ENCODE measurements at regions not wholly inside any gene's neighbourhood (a gene's known extent, or its start where the extent isn't known, plus 50 kb on each side); places are given as distances from the start of the nearest gene placed in this dataset.
A peak's percentile ranks its signal among the peaks of the same experiment; 100 is the strongest.
"Not testable (repeated sequence)": the region's sequence is repeated elsewhere in the genome, so short reads cannot be mapped to it uniquely, and the experiment has no call there.

DNA sequence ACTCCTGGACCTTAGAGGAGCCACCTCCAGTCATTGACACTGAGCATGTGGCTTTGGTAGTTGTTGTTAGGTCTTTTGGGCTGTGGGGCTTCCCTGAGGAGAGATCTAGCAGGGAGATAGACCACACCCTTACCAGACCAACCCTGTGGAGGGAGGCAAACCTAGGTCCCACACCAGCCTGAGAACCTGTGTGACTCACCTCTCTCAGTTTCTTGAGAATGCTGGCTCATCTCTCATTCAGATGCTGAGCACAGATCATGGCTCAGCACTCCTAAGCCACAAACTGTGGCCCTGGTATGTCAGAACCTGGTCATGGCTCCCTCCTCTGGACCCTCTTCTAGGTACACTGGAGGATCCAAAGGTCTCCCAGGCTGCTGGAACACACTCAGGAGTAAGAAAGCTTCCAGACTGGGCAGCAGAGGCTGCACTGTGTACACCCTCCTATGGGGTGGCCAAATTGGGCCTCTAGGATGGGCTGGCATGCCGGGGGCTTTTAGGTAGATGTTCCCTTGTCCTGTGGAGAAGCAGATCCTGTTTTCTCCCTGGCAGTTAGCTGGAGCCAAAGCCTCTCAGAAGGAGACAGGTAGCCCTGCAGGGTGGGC, 1294.5 kb downstream of the KHDRBS2 start:
- TF ChIP-seq JUND (IDR thresholded peaks at IDR 0.05; ENCODE audit: low read depth), result no peak
- in situ Hi-C loops (cut with HindIII; ENCODE audit: low pct_unique_long_range_greater_than_20kb, low sequenced_read_pairs), result no loop called here
- no peak for DNase-seq (ENCODE audit: low read depth in 1 of 2, low spot score in 1 of 2)

DNA sequence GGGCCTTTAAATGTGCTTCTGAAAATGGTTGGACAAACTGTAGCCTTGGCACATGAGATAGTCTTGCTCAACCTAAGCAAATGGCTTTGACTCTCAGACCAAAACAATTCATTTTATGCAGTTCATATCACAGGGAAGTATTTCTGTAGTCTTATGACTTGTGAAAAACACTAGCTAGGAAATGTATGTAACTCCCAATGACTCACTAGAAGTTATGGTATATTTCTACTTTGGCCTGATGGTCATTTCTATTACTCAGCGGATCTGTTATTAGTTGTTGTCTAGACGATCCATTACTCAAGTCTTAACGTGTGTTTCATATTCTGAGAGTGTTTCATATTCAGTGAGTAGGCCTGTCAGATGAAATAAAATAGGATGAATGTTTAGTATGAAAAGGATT, 1333.5 kb downstream of the KHDRBS2 start:
- no peak for TF ChIP-seq JUND (IDR thresholded peaks at IDR 0.05; ENCODE audit: low read depth)
- DNase-seq (ENCODE audit: low read depth in 1 of 2, low spot score in 1 of 2), result no peak
- in situ Hi-C loops (cut with HindIII; ENCODE audit: low pct_unique_long_range_greater_than_20kb, low sequenced_read_pairs), result no loop called here

DNA sequence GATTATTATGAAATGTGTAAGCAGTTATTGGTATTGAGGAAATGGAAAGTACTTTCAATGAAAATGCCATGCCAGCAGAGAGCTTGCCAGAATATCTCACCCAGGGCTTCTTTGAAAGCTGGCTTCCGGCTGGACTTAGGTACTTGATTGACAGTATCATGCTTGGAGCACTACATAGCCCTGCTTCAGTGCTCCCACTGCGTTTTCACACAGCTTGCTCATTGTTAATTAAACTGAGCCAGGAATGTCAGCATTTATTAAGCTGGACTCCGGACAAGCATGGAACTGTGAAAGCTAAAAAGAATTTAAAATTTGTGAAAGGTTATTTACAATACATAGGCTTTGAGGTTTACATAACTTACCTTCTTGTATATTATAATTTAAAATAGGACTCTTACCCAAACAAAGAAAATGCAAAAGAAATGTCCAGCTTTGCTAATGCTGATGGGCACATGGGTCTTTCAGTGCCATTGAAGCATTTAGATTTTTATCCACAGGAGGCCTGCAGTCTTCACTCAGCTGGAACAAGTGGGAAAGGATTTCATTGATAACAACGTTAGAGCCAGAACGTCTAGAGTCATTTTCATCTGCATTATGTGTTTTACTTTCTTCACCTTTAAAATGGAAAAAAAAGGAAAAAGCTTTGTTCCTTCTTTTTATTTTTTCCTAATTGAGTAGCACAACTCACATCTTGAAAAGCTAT, 1335.7 kb downstream of the KHDRBS2 start:
- in situ Hi-C loops (cut with HindIII; ENCODE audit: low pct_unique_long_range_greater_than_20kb, low sequenced_read_pairs); DNase-seq (ENCODE audit: low read depth in 1 of 2, low spot score in 1 of 2): not testable (repeated sequence)

DNA sequence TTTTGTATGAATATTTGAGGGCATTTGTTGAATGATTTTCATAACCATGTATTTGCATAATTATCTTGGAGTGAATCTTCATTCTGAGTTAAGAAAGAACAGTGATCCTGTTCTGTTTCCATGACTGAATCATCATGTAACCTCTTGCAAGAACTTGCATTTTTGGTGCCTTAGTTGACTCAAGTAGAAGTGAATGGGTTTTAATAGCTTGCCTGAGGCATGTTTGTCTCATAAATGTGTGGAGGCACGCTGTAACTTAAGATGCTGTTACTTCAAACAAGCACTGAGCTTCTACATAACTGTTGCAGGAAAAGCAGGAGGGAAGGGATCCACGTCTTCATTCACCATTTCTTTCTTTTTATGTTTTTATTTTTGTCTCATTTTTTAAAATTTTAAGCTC, 1338.6 kb downstream of the KHDRBS2 start:
- in situ Hi-C loops (cut with HindIII; ENCODE audit: low pct_unique_long_range_greater_than_20kb, low sequenced_read_pairs), result not testable (repeated sequence)
- peak in 1 of 2 experiments; percentile 5 for DNase-seq (ENCODE audit: low read depth in 1 of 2, low spot score in 1 of 2)

DNA sequence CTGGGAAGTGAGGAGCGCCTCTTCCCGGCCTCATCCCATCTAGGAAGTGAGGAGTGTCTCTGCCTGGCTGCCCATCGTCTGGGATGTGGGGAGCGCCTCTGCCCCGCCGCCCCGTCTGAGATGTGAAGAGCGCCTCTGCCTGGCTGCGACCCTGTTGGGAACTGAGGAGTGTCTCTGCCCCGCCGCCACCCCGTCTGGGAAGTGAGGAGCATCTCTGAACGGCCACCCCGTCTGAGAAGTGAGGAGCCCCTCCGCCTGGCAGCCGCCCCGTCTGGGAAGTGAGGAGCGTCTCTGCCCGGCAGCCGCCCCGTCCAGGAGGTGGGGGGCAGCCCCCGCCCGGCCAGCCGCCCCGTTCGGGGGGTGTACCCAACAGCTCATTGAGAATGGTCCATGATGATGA, 1341.2 kb downstream of the KHDRBS2 start:
- in situ Hi-C loops (cut with HindIII; ENCODE audit: low pct_unique_long_range_greater_than_20kb, low sequenced_read_pairs); DNase-seq (ENCODE audit: low read depth in 1 of 2, low spot score in 1 of 2): not testable (repeated sequence)

DNA sequence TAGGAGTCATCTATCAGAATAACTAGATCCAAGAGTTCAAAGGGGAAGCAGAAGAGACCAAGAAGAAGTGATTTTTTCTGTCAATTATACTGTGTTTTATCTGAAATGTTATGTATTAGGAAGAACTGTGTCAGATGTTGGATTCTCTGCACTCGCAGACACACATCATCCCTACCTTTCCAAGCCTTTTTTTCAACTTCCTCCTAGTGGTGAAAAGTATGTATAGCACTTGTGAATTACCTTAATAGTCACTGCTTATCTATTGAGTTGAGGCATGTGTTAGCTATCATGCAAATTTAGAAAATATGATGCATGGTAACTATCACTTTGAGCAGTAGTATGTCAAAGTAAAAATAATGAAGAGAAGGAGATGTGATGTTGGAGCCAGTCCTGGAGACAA, 1350.1 kb downstream of the KHDRBS2 start:
- in situ Hi-C loops (cut with HindIII; ENCODE audit: low pct_unique_long_range_greater_than_20kb, low sequenced_read_pairs); DNase-seq (ENCODE audit: low read depth in 1 of 2, low spot score in 1 of 2): not testable (repeated sequence)

DNA sequence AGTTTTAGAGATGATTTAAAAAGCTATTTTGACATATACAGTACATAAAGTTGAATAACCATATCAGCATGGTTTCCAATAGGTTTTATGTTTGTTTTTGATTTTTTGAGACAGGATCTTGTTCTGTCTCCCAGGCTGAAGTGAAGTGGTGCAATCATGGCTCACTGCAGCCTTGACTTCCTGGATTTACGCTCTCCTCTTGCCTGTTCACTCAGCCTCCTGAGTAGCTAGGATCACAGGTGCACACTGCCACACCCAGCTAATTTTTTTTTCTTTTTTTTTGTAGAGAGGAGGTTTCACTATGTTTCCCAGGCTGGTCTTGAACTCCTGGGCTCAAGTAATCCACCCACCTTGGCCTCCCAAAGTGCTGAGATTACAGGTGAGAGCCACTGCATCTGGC, 1366.4 kb downstream of the KHDRBS2 start:
- in situ Hi-C loops (cut with HindIII; ENCODE audit: low pct_unique_long_range_greater_than_20kb, low sequenced_read_pairs); DNase-seq (ENCODE audit: low read depth in 1 of 2, low spot score in 1 of 2): not testable (repeated sequence)

DNA sequence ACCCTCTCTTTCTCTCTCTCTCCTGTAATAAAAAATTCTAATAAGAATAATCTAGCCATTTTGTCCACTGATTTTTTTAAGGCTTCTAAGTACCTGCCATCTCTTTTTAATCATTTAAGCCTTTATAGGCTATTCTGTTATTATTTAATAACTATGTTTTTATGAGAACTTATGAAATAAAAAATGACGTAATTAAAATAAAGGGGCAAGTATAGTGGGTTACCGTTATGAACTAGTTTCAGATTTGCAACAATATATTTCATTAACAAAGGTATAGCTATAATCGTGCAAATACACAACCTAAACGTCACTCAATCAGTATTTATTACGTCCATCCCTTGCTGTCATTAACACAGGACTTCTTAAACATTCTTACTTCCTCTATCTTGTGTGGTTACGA, 1382.2 kb downstream of the KHDRBS2 start:
- in situ Hi-C loops (cut with HindIII; ENCODE audit: low pct_unique_long_range_greater_than_20kb, low sequenced_read_pairs); DNase-seq (ENCODE audit: low read depth in 1 of 2, low spot score in 1 of 2): not testable (repeated sequence)

DNA sequence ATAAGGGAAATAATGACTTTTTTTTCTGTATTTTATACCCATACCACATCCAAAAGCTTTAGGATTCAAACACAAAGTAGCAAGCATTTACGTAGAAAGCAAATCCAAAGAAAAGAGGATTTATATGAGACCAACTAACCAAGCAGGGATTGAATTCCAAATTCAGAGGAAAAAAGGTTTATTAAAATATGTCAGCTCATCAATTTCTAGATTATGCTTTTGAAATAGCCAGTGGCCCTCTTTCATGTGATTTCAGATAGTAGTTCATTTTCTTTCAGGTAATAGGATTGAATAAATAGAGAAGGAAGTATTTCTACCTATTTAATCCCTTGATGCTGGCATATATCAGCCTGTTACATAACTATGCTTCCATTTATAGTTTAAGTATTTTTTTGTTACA, 1392.7 kb downstream of the KHDRBS2 start:
- in situ Hi-C loops (cut with HindIII; ENCODE audit: low pct_unique_long_range_greater_than_20kb, low sequenced_read_pairs); DNase-seq (ENCODE audit: low read depth in 1 of 2, low spot score in 1 of 2): not testable (repeated sequence)

DNA sequence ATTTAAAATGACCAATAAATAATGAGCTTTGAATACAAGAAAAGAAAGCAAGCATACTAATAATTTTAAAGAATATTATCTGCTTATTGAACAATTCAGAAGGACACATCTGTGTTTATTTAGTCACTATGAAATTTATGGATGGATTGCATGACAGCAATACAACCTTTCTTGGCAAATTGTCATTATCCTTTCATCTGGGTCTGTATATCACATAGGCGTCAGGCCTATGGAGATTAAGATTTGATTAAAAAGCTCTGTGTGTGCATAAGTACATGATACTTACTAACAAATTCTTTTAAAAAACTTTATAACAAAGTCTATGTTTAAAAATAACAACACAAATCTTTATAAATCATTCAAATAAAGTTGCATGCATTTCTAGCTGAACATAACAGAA, 1394.4 kb downstream of the KHDRBS2 start:
- TF ChIP-seq JUND (IDR thresholded peaks at IDR 0.05; ENCODE audit: low read depth), result no peak
- DNase-seq (ENCODE audit: low read depth in 1 of 2, low spot score in 1 of 2), result no peak
- in situ Hi-C loops (cut with HindIII; ENCODE audit: low pct_unique_long_range_greater_than_20kb, low sequenced_read_pairs), result no loop called here

DNA sequence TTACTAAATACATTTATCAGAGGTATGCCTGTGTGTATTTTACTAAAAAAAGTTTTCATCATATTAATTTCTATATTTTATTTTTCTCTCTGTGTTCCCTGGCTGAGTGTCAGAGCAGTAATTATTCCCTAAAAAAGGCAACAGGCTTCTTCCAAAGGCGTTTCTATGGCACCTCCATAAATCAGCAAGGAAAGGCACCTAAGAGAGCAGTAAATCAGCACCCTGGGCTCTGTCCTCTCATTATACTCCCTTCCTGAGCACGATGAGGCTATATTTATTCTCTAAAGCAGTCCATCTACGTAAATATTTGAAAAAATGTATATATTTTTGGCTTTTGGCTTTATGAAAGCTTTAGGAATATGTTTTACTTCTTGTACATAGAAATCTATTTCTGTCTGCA, 1408.6 kb downstream of the KHDRBS2 start:
- in situ Hi-C loops (cut with HindIII; ENCODE audit: low pct_unique_long_range_greater_than_20kb, low sequenced_read_pairs), result not testable (repeated sequence)

DNA sequence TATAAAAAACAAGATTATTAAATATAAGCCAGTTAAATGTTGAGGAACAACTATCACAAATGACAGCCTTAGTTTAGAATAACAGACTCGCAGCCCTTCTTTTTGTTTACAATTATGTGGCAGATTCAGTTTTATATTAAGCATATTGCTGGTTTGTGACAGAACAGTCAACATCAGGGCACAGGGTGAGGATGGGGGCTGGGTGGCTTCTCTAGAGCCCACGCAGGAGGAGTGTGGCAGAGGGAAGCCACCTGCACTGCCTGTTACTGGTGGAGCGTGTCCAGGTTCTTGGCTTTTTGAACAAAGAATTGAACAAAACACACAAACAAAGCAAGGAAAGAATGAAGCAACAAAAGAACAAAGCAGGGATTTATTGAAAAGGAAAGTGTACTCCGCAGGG, 1415.2 kb downstream of the KHDRBS2 start:
- DNase-seq (ENCODE audit: low read depth in 1 of 2, low spot score in 1 of 2); in situ Hi-C loops (cut with HindIII; ENCODE audit: low pct_unique_long_range_greater_than_20kb, low sequenced_read_pairs): not testable (repeated sequence)

More for the DNA sequence above, 1408.6 kb downstream of the KHDRBS2 start:
- DNase-seq (ENCODE audit: low read depth in 1 of 2, low spot score in 1 of 2), result not testable (repeated sequence)

DNA sequence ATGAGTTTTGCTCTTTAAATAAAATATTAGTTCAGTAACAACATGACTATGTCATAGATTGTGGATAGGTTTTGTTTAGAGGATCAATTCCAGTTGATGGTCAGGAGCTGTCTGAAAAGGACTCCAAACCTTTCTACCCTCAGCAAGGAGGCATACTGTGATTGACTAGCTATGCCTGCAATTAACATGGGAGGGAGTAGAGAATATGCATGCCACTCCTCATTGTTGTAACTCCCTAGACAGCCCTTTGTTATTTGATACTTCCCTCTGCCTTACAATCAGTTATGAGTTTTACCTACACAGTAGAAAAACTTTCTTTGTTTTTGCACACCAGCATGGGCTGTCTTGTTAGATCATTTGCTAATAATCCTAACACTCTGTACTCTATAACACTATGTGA, 1418.5 kb downstream of the KHDRBS2 start:
- no peak for DNase-seq (ENCODE audit: low read depth in 1 of 2, low spot score in 1 of 2)
- in situ Hi-C loops (cut with HindIII; ENCODE audit: low pct_unique_long_range_greater_than_20kb, low sequenced_read_pairs), result no loop called here

DNA sequence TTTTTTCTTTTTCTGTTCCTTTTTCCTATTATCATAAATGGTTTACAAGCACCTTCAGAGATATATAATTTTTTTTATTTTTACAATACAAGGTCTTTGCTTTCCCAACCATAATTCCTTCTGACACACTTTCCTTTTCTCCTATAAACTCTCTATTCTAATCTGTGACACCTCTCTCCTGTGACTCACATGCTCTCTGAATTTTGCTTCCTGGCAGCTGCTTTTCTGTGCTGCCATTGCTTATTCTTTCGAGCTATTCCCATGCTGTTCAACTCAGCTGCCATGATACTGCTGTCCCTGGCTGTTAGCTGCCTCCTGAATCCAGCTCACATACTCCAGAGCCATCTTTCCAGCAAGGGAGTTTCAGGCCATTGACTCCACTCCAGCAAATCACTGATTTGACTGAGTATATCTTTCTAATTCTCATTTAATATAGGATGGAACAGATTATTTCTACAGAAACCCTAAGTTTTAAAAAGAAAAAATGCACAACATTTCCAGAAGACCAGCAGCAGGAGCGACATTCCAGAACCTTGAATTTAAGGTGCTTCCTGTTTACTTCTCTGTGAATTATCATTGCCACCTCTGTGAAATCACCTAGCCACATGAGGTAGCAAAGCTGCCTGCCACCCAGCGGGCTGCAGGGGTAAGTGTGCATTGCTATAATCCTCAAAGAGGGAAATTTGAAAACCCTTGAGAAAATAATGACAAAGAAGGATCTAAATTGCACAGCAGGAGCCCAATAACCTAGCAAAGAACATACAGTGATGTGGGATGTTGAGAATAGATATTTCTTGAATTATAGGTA, 1442.6 kb downstream of the KHDRBS2 start:
- in situ Hi-C loops (cut with HindIII; ENCODE audit: low pct_unique_long_range_greater_than_20kb, low sequenced_read_pairs), result not testable (repeated sequence)
- DNase-seq (ENCODE audit: low read depth in 1 of 2, low spot score in 1 of 2), result peak in 1 of 2 experiments; percentile 16

More for the DNA sequence above, 1418.5 kb downstream of the KHDRBS2 start:
- no peak for TF ChIP-seq JUND (IDR thresholded peaks at IDR 0.05; ENCODE audit: low read depth)

DNA sequence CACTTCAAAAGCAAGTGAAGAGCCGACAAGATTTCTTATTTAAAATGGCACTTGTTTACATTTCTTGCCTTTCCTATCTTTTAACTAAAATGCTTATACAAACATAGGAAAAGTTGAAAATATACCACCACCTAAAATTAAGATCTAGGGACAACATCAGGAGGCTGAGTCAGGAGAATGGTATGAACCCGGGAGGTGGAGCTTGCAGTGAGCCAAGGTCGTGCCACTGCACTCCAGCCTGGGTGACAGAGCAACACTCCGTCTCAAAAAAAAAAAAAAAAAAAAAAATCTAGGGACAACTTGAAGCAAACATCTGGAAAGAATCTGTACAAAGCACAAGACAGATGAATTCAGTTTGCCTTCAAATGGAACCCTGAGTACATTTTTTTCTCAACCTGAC, 1455.3 kb downstream of the KHDRBS2 start:
- DNase-seq (ENCODE audit: low read depth in 1 of 2, low spot score in 1 of 2); in situ Hi-C loops (cut with HindIII; ENCODE audit: low pct_unique_long_range_greater_than_20kb, low sequenced_read_pairs): not testable (repeated sequence)

DNA sequence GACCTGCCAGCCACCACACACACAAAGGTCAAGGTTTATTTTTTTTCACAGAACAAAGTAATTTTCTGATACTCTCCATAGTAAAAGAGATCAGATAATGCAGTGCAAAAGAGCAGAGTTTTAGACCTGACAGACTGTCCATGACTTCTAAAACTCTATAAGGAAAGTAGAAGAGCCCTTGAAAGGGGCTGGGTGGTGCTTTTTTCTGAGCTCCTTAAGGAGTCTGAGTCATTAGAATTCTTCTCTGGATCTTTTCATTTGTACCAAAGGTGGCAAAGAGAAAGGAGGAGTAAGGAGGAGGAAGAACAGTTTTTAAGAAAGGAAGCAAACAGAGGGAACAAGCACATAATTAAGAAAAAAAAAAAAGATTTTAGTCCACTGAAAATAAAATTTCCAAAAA, 1463.4 kb downstream of the KHDRBS2 start:
- in situ Hi-C loops (cut with HindIII; ENCODE audit: low pct_unique_long_range_greater_than_20kb, low sequenced_read_pairs); DNase-seq (ENCODE audit: low read depth in 1 of 2, low spot score in 1 of 2): not testable (repeated sequence)

DNA sequence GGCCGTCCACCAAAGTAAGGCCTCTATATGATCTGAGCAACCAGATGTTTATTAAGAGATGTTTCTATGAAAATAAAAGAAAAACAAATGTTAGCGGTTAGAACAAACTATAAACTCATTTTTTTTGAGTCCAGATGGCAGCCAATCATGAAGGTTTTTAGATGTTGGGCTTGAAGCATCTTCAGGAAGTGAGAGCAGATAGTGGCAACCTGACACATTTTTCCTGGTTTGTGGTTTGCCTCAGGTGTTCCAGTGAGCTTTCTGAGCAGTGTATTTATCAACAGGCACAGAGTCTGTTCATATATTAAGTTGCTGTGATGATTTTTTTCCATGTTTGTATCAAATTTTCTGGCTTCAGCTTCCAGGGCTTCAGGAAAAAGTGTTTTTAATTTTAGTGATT, 1468.0 kb downstream of the KHDRBS2 start:
- in situ Hi-C loops (cut with HindIII; ENCODE audit: low pct_unique_long_range_greater_than_20kb, low sequenced_read_pairs); DNase-seq (ENCODE audit: low read depth in 1 of 2, low spot score in 1 of 2): not testable (repeated sequence)

DNA sequence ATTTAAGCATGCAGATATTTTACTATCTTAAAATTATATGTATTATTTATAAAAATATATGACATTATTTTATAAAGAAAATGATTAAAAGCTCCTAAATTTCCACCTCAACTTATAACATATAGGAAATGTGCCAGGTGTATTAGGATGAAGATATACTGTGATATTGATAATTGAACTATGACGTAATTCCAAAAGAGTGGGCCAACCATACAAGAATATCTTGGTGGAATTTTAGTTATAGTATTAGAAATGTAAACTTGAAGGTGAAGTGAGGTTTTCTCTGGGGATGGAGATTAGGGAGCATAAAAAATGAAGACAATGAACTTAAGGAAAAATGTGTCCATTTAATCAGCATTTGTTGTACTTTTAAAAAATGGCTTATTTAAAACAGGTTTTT, 1471.2 kb downstream of the KHDRBS2 start:
- in situ Hi-C loops (cut with HindIII; ENCODE audit: low pct_unique_long_range_greater_than_20kb, low sequenced_read_pairs); DNase-seq (ENCODE audit: low read depth in 1 of 2, low spot score in 1 of 2): not testable (repeated sequence)
